Mesodermal cell (in vitro differentiated cells): ENCODE measurements at regions not wholly inside any gene's neighbourhood (a gene's known extent, or its start where the extent isn't known, plus 50 kb on each side); places are given as distances from the start of the nearest gene placed in this dataset.
"Not testable (repeated sequence)": the region's sequence is repeated elsewhere in the genome, so short reads cannot be mapped to it uniquely, and the experiment has no call there.

ENCODE experiments used
- H3K27ac ChIP-seq: 2 replicates; pipeline ENCODE4 v1.7.0; 2013; ENCODE audit warnings: mild to moderate bottlenecking, low read depth, low read length, moderate library complexity; ENCODE audit not compliant: severe bottlenecking
- H3K36me3 ChIP-seq: 2 replicates; pipeline ENCODE4 v1.7.1; 2013; ENCODE audit warnings: mild to moderate bottlenecking, low read length, moderate library complexity; ENCODE audit not compliant: control insufficient read depth, insufficient read depth
- H3K4me1 ChIP-seq: one replicate; pipeline ENCODE4 v1.7.1; 2013; ENCODE audit warnings: mild to moderate bottlenecking, low read length; ENCODE audit not compliant: insufficient read depth, control insufficient read depth, poor library complexity, severe bottlenecking
- H3K4me3 ChIP-seq: 2 replicates; pipeline ENCODE4 v1.7.0; 2013; ENCODE audit warnings: low read length, control low read depth, mild to moderate bottlenecking; ENCODE audit not compliant: insufficient read depth, poor library complexity, severe bottlenecking; ENCODE audit errors: extremely low read depth
- H3K9me3 ChIP-seq: 2 replicates; pipeline ENCODE4 v1.7.1; 2013; ENCODE audit warnings: mild to moderate bottlenecking, low read length, moderate library complexity; ENCODE audit not compliant: control insufficient read depth
- WGBS, 2 experiments: methylation state at CpG; one replicate each; pipeline ENCODE4 v1.1.5; 2013; ENCODE audit warnings: missing lambda C conversion rate in 2 of 2; ENCODE audit not compliant: insufficient coverage in 2 of 2; 5-methylcytosine and 5-hydroxymethylcytosine counted together

- H3K9me3 ChIP-seq, result peaks cover 11% of the 10 kb centered on the region
- 67 to 77% methylated on average over 7 to 10 of the region's 12 CpGs for WGBS, 2 experiments
- no peak overlapping the region for H3K27ac ChIP-seq
- H3K36me3 ChIP-seq, result no peaks in the 10 kb centered on the region
- no peak overlapping the region for H3K4me3 ChIP-seq
- H3K4me1 ChIP-seq, result no peaks in the 10 kb centered on the region
These were observed 64.7 kb downstream of the KCNJ18 start for GRCh38 chr17:21756856-21757619.

DNA sequence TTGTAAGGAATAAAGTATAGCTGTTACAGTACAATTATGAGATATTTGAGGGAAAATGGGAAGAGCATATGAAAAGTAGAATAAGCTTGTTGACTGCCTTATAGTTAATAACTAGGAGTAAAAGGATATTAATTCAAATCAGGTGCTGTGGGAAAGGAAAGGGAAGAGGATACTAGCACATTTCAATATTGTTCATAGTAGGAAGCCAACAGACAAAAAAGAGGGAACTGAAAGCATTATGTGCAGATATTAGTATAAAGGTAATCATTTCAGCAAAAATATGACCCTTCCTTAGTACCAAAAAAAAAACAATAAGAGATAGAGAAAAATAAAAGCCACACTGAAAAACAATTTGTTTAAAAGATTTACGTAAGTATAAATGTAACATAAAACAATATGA, 67.3 kb downstream of the KCNJ18 start:
- H3K9me3 ChIP-seq, result peaks cover 17% of the 10 kb centered on the region
- not testable (repeated sequence) for H3K36me3 ChIP-seq, H3K4me3 ChIP-seq, H3K27ac ChIP-seq, H3K4me1 ChIP-seq
- WGBS, 2 experiments, result no CpG with 5 or more reads among the region's 1 CpG

GRCh38 chr17:21763738-21764340, 71.5 kb downstream of the KCNJ18 start:
- H3K27ac ChIP-seq, H3K9me3 ChIP-seq, H3K4me3 ChIP-seq, H3K4me1 ChIP-seq, H3K36me3 ChIP-seq: not testable (repeated sequence)
- WGBS, 2 experiments, result 79 to 80% methylated on average over 17 to 19 of the region's 25 CpGs

- not testable (repeated sequence) for H3K9me3 ChIP-seq, H3K27ac ChIP-seq, H3K36me3 ChIP-seq, H3K4me1 ChIP-seq, H3K4me3 ChIP-seq
- WGBS, 2 experiments, result 45 to 75% methylated on average over 2 to 7 of the region's 11 CpGs
These were observed 73.4 kb downstream of the KCNJ18 start for GRCh38 chr17:21765651-21766290.

GRCh38 chr17:21766565-21766964, 74.2 kb downstream of the KCNJ18 start:
- not testable (repeated sequence) for H3K4me1 ChIP-seq, H3K36me3 ChIP-seq, H3K27ac ChIP-seq, H3K4me3 ChIP-seq, H3K9me3 ChIP-seq
- WGBS, 2 experiments, result 83% methylated on average over 2 of the region's 5 CpGs; no CpG with 5 or more reads in 1 of the 2 experiments

DNA sequence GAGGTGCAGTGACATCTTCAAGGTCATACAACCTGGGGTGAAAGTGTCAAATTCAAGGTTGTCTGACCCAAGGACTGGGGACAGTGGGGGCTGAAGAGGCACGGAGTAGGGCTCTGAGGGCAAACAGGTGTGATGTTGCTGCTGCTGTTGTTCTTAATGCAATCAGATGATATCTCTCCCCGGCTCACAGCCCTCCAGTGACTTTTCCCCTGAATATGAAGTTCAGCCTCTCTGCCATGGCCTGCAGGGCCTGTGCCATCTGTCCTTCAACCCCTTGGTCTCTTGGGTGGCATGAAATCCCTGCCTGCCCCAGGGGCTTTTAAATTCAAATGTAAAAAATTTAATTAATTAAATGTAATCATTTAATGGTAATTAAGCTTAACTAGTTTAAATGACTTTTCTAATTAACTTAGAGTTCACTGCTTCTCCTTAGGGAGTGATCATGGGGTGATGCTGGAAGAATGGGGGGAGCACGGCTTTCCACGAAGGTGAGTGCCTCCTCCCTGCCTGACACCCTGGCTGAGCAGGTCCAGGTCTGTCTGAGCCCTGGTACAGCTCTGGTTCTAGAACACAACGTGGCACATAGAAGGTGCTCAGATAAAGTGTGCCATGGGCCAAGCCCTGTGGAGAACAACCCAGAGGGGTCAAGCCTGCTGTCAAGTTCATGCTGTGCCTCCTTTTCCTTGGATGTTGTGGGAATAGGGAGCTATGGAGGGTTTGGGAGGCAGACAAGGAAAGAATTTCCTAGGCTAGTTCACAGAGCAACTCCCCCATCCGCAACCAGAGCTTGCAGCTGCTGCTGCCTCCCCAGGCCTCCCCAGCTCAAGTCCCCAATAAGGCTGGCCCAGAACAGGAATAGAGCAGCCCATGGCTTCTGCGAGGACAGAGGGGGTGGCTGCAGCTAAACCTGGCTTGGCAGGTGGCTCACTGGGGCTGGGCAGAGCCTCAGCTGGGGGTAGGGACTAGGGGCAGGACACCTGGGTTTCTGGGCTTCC, 75.1 kb downstream of the KCNJ18 start:
- not testable (repeated sequence) for H3K27ac ChIP-seq, H3K4me1 ChIP-seq, H3K4me3 ChIP-seq, H3K9me3 ChIP-seq, H3K36me3 ChIP-seq
- 43 to 67% methylated on average over 5 of the region's 7 CpGs for WGBS, 2 experiments

- H3K4me3 ChIP-seq, H3K9me3 ChIP-seq, H3K36me3 ChIP-seq, H3K4me1 ChIP-seq, H3K27ac ChIP-seq: not testable (repeated sequence)
- WGBS, 2 experiments, result 45 to 51% methylated on average over 4 to 5 of the region's 6 CpGs
These were observed 75.9 kb downstream of the KCNJ18 start for GRCh38 chr17:21768244-21768643.

- not testable (repeated sequence) for H3K36me3 ChIP-seq, H3K4me3 ChIP-seq, H3K27ac ChIP-seq, H3K4me1 ChIP-seq, H3K9me3 ChIP-seq
- WGBS, 2 experiments, result 65 to 80% methylated on average over 6 to 7 of the region's 13 CpGs
These were observed 76.6 kb downstream of the KCNJ18 start for GRCh38 chr17:21768729-21769462.

GRCh38 chr17:21769781-21770180, 77.5 kb downstream of the KCNJ18 start:
- not testable (repeated sequence) for H3K36me3 ChIP-seq, H3K4me3 ChIP-seq
- whole genome bisulfite sequencing, 2 experiments, result 86 to 94% methylated on average over 14 to 15 of the region's 16 CpGs

More at GRCh38 chr17:21769781-21770180, 77.5 kb downstream of the KCNJ18 start:
- H3K4me1 ChIP-seq, H3K27ac ChIP-seq, H3K9me3 ChIP-seq: not testable (repeated sequence)
